ENCODE measurements at regions not wholly inside any gene's neighbourhood (a gene's known extent, or its start where the extent isn't known, plus 50 kb on each side); places are given as distances from the start of the nearest gene placed in this dataset.

- no peak for TF ChIP-seq CTCF (IDR thresholded peaks at IDR 0.05 in 8 of 11, conservative IDR thresholded peaks at IDR 0.05 in 3 of 11)
- TF ChIP-seq POLR2A (IDR thresholded peaks at IDR 0.05), result no peak
- no peak for TF ChIP-seq POLR2AphosphoS5 (IDR thresholded peaks at IDR 0.05)
These were observed 316.8 kb upstream of the GATB start for GRCh38 chr4:152077582-152077981.
